OCI-LY3 (cell line): ENCODE measurements at regions not wholly inside any gene's neighbourhood (a gene's known extent, or its start where the extent isn't known, plus 50 kb on each side); places are given as distances from the start of the nearest gene placed in this dataset.

Experiments used
- H2AFZ ChIP-seq: fragments of 200-600, 300-600 bp; shearing (Covaris generic); 2 replicates; pipeline ENCODE4 v1.6.0; 2014; ENCODE audit warnings: antibody characterized with exemption, low read depth, low read length
- H3K27ac ChIP-seq: fragments of 200-600, 300-600 bp; sonication (generic); 2 replicates; pipeline ENCODE4 v1.5.1; 2014; ENCODE audit warnings: mild to moderate bottlenecking, low read length, moderate library complexity, mixed read lengths
- H3K27me3 ChIP-seq: fragments of 200-600, 300-600 bp; sonication (generic); 2 replicates; pipeline ENCODE4 v1.6.1; 2014; ENCODE audit warnings: low read depth, low read length, mixed read lengths
- H3K36me3 ChIP-seq: fragments of 200-600, 300-600 bp; sonication (generic); replicated peaks from 2 replicates; pipeline ENCODE3; 2014; ENCODE audit warnings: low read depth, low read length, mixed read lengths
- H3K4me1 ChIP-seq: fragments of 300-600, 200-600 bp; sonication (generic); 2 replicates; pipeline ENCODE4 v1.6.1; 2014; ENCODE audit warnings: low read length, mixed read lengths
- H3K4me2 ChIP-seq: fragments of 200-600, 300-600 bp; sonication (generic); 2 replicates; pipeline ENCODE4 v1.6.1; 2014; ENCODE audit warnings: low read length, mixed read lengths
- H3K4me3 ChIP-seq: fragments of 300-600, 200-600 bp; sonication (generic); 2 replicates; pipeline ENCODE4 v1.5.1; 2014; ENCODE audit warnings: antibody characterized with exemption, mild to moderate bottlenecking, low read length, moderate library complexity
- H3K79me2 ChIP-seq: fragments of 300-600, 200-600 bp; shearing (Covaris generic); 2 replicates; pipeline ENCODE4 v1.6.1; 2014; ENCODE audit warnings: mild to moderate bottlenecking, low read length, mixed read lengths
- H3K9ac ChIP-seq: fragments of 300-600, 200-600 bp; shearing (Covaris generic); 2 replicates; pipeline ENCODE4 v1.6.0; 2014; ENCODE audit warnings: mild to moderate bottlenecking, low read length, moderate library complexity
- H3K9me3 ChIP-seq: fragments of 200-600, 300-600 bp; shearing (Covaris generic); 2 replicates; pipeline ENCODE4 v1.6.1; 2014; ENCODE audit warnings: low read length, mixed read lengths; ENCODE audit not compliant: insufficient read depth
- H4K20me1 ChIP-seq: fragments of 200-600, 300-600 bp; sonication (generic); 2 replicates; pipeline ENCODE4 v1.6.1; 2016; ENCODE audit warnings: low read length, mixed read lengths; ENCODE audit not compliant: insufficient read depth
- CTCF ChIP-seq: fragments of 200-600, 300-600 bp; sonication (generic); IDR thresholded peaks from 2 replicates; pipeline ENCODE4 v1.5.1; 2014; ENCODE audit warnings: antibody characterized with exemption, low read length, low read depth
- EZH2phosphoT487 ChIP-seq: fragments of 200-600 bp; shearing (Covaris generic); IDR thresholded peaks from 2 replicates; pipeline ENCODE4 v1.6.1; 2018; ENCODE audit warnings: antibody characterized with exemption, mixed run types, low read depth

DNA sequence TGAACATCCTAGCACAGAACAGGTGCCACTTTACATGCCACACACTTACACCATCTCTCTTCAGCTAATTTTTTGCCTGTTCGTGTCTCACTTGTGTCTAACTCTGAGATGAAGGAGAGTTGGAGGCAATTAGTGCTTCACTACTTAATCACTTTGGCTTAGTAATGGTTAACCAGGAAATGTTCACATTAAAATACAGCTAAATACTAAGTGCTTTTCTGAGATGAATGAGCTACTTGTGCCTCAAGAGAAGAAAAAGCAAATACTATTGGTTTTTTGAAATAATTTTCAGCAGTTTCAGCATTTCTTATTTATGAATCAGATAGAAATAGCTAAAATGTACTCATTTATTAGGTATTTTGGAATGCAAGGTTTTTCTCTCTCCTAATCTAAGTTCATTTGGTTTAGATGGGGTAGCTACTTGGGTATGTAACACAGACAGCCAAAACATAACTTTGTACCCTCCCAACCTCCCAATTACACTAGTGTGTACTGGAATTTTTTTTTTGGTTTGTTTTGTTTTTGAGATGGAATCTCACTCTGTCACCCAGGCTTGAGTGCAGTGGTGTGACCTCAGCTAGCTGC is 1474.1 kb upstream of the SEL1L start:
- Histone ChIP-seq H3K79me2 (no peaks in the 10 kb centered on the region), H3K27me3 (no peaks in the 10 kb centered on the region), H3K27ac (no peak overlapping the region), H3K4me1 (no peaks in the 10 kb centered on the region), H3K36me3 (no peaks in the 10 kb centered on the region), H3K9ac (no peak overlapping the region), H3K9me3 (no peaks in the 10 kb centered on the region), H4K20me1 (no peaks in the 10 kb centered on the region), H2AFZ (no peak overlapping the region), H3K4me2 (no peak overlapping the region), H3K4me3 (no peak overlapping the region)
- TF ChIP-seq EZH2phosphoT487 (no peak), CTCF (no peak)

- Histone ChIP-seq H2AFZ (no peak overlapping the region), H3K4me2 (no peak overlapping the region), H3K4me3 (no peak overlapping the region), H3K9ac (no peak overlapping the region), H3K36me3 (no peaks in the 10 kb centered on the region), H3K9me3 (no peaks in the 10 kb centered on the region), H3K27ac (no peak overlapping the region), H3K4me1 (peaks cover 13% of the 10 kb centered on the region), H4K20me1 (no peaks in the 10 kb centered on the region), H3K27me3 (no peaks in the 10 kb centered on the region), H3K79me2 (no peaks in the 10 kb centered on the region)
- TF ChIP-seq EZH2phosphoT487 = no peak
- no peak for TF ChIP-seq CTCF
Observed at GRCh38 chr14:83017296-83017695, 1483.6 kb upstream of the SEL1L start.

GRCh38 chr14:83019744-83020414 is 1486.2 kb upstream of the SEL1L start:
- Histone ChIP-seq H3K4me3 (no peak overlapping the region), H2AFZ (no peak overlapping the region), H3K27ac (no peak overlapping the region), H3K9me3 (no peaks in the 10 kb centered on the region), H3K4me1 (peaks cover 13% of the 10 kb centered on the region), H4K20me1 (no peaks in the 10 kb centered on the region), H3K36me3 (no peaks in the 10 kb centered on the region), H3K27me3 (no peaks in the 10 kb centered on the region), H3K4me2 (peak overlapping the region; percentile 25), H3K79me2 (no peaks in the 10 kb centered on the region), H3K9ac (no peak overlapping the region)
- TF ChIP-seq CTCF (no peak), EZH2phosphoT487 (no peak)

DNA sequence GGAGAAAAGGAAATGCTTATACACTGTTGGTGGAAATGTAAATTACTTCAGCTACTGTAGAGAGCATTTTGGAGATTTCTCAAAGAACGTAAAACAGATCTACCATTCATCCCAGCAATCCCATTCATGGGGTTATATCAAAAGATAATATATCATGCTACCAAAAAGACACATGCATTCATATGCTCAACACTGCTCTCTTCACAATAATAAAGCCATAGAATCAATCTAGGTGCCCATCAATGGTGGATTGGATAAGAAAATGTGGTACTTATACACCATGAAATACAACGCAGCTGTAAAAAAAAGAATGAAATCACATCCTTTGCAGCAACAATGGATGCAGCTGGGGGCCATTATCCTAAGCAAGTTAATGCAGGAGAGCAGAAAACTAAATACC is 1487.7 kb upstream of the SEL1L start:
- Histone ChIP-seq H3K79me2 (no peaks in the 10 kb centered on the region), H3K9me3 (no peaks in the 10 kb centered on the region), H3K36me3 (no peaks in the 10 kb centered on the region), H3K27me3 (no peaks in the 10 kb centered on the region), H3K9ac (no peak overlapping the region), H3K4me1 (peaks cover 13% of the 10 kb centered on the region), H2AFZ (no peak overlapping the region), H3K4me2 (no peak overlapping the region), H3K4me3 (no peak overlapping the region), H3K27ac (no peak overlapping the region), H4K20me1 (no peaks in the 10 kb centered on the region)
- TF ChIP-seq EZH2phosphoT487 (no peak), CTCF (no peak)
